Chondrocyte (in vitro differentiated cells): ENCODE measurements at regions not wholly inside any gene's neighbourhood (a gene's known extent, or its start where the extent isn't known, plus 50 kb on each side); places are given as distances from the start of the nearest gene placed in this dataset.

ENCODE experiments used
- DNase-seq: peaks from one replicate; pipeline ENCODE4 v3.0.0; 2021; ENCODE audit warnings: mixed read lengths, low spot score
- H3K27ac Mint-ChIP-seq: one replicate; pipeline ENCODE4 v1.8.0; 2021; ENCODE audit warnings: mild to moderate bottlenecking, moderate library complexity, mixed read lengths; ENCODE audit not compliant: unreplicated experiment
- H3K27me3 Mint-ChIP-seq: 2 replicates; pipeline ENCODE4 v1.8.0; 2021; ENCODE audit warnings: low read depth, mixed read lengths
- H3K36me3 Mint-ChIP-seq: 2 replicates; pipeline ENCODE4 v1.8.0; 2021; ENCODE audit warnings: low read depth, mixed read lengths
- H3K4me1 Mint-ChIP-seq: 2 replicates; pipeline ENCODE4 v1.8.0; 2021; ENCODE audit warnings: low read depth, mild to moderate bottlenecking, mixed read lengths
- H3K4me3 Mint-ChIP-seq: one replicate; pipeline ENCODE4 v1.8.0; 2021; ENCODE audit warnings: mild to moderate bottlenecking, moderate library complexity, mixed read lengths; ENCODE audit not compliant: unreplicated experiment
- H3K9me3 Mint-ChIP-seq: 2 replicates; pipeline ENCODE4 v1.8.0; 2021; ENCODE audit warnings: low read depth, mixed read lengths
- CTCF ChIP-seq: fragments of 200-600 bp; sonication (generic); IDR thresholded peaks from 2 replicates; pipeline ENCODE4 v1.5.0; 2021; ENCODE audit warnings: antibody characterized with exemption, mild to moderate bottlenecking, moderate library complexity

- no peak overlapping the region for H3K27ac Mint-ChIP-seq
- no peaks in the 10 kb centered on the region for H3K27me3 Mint-ChIP-seq
- no peak for TF ChIP-seq CTCF
- H3K9me3 Mint-ChIP-seq = no peaks in the 10 kb centered on the region
- H3K36me3 Mint-ChIP-seq = no peaks in the 10 kb centered on the region
- peaks cover 11% of the 10 kb centered on the region for H3K4me1 Mint-ChIP-seq
- no peak overlapping the region for H3K4me3 Mint-ChIP-seq
- DNase-seq = no peak
Observed at GRCh38 chr14:87108726-87109125, 884.3 kb downstream of the GALC start.

- Mint-ChIP-seq H3K27me3 (no peaks in the 10 kb centered on the region), H3K27ac (no peak overlapping the region), H3K4me3 (no peak overlapping the region), H3K9me3 (no peaks in the 10 kb centered on the region), H3K4me1 (no peaks in the 10 kb centered on the region), H3K36me3 (no peaks in the 10 kb centered on the region)
- no peak for DNase-seq
- no peak for TF ChIP-seq CTCF
Observed at GRCh38 chr14:87102811-87103378, 890.1 kb downstream of the GALC start.

GRCh38 chr14:87097015-87097414 is 896.0 kb downstream of the GALC start:
- H3K27ac Mint-ChIP-seq = no peak overlapping the region
- no peaks in the 10 kb centered on the region for H3K9me3 Mint-ChIP-seq
- H3K4me3 Mint-ChIP-seq = no peak overlapping the region
- TF ChIP-seq CTCF = no peak
- no peaks in the 10 kb centered on the region for H3K27me3 Mint-ChIP-seq
- no peaks in the 10 kb centered on the region for H3K4me1 Mint-ChIP-seq
- no peak for DNase-seq
- H3K36me3 Mint-ChIP-seq = no peaks in the 10 kb centered on the region

- DNase-seq = no peak
- Mint-ChIP-seq H3K9me3 (peaks cover 2% of the 10 kb centered on the region), H3K27ac (no peak overlapping the region), H3K4me1 (no peaks in the 10 kb centered on the region), H3K4me3 (no peak overlapping the region), H3K27me3 (no peaks in the 10 kb centered on the region), H3K36me3 (no peaks in the 10 kb centered on the region)
- TF ChIP-seq CTCF = no peak
Observed at GRCh38 chr14:87094913-87095312, 898.1 kb downstream of the GALC start.

- Mint-ChIP-seq H3K4me3 (no peak overlapping the region), H3K4me1 (no peaks in the 10 kb centered on the region)
Observed at GRCh38 chr14:87088588-87088987, 904.4 kb downstream of the GALC start.

More at GRCh38 chr14:87088588-87088987, 904.4 kb downstream of the GALC start:
- no peaks in the 10 kb centered on the region for H3K36me3 Mint-ChIP-seq
- peaks cover 2% of the 10 kb centered on the region for H3K9me3 Mint-ChIP-seq
- no peaks in the 10 kb centered on the region for H3K27me3 Mint-ChIP-seq
- no peak for TF ChIP-seq CTCF
- H3K27ac Mint-ChIP-seq = no peak overlapping the region
- no peak for DNase-seq
